Neural cell (in vitro differentiated cells): ENCODE measurements at regions not wholly inside any gene's neighbourhood (a gene's known extent, or its start where the extent isn't known, plus 50 kb on each side); places are given as distances from the start of the nearest gene placed in this dataset.

Experiments
- H2AFZ ChIP-seq: fragments of 200-600, 300-800 bp; sonication (generic), shearing (Covaris generic); 2 replicates; pipeline ENCODE4 v1.6.0; 2014; ENCODE audit warnings: low read depth, mild to moderate bottlenecking, antibody characterized with exemption, low read length, moderate library complexity
- H3F3A ChIP-seq: fragments of 200-600 bp; shearing (Covaris generic); 2 replicates; pipeline ENCODE4 v1.6.1; 2016; ENCODE audit warnings: mild to moderate bottlenecking, moderate library complexity, mixed read lengths, antibody characterized with exemption, low read length; ENCODE audit not compliant: insufficient read depth, poor library complexity, severe bottlenecking
- H3K27ac ChIP-seq: fragments of 200-600, 300-800 bp; sonication (generic), shearing (Covaris generic); 2 replicates; pipeline ENCODE4 v1.5.1; 2014; ENCODE audit warnings: mild to moderate bottlenecking, low read length, moderate library complexity
- H3K27me3 ChIP-seq: fragments of 300-800, 200-600 bp; sonication (generic), shearing (Covaris generic); 2 replicates; pipeline ENCODE4 v1.6.0; 2014; ENCODE audit warnings: mild to moderate bottlenecking, low read depth, low read length, moderate library complexity; ENCODE audit not compliant: insufficient read depth
- H3K36me3 ChIP-seq: fragments of 300-800, 200-600 bp; sonication (generic), shearing (Covaris generic); 2 replicates; pipeline ENCODE4 v1.5.1; 2014; ENCODE audit warnings: mild to moderate bottlenecking, antibody characterized with exemption, low read length, moderate library complexity; ENCODE audit not compliant: insufficient read depth
- H3K4me2 ChIP-seq: fragments of 300-800, 200-600 bp; sonication (generic), shearing (Covaris generic); 2 replicates; pipeline ENCODE4 v1.6.0; 2014; ENCODE audit warnings: mild to moderate bottlenecking, low read length
- H3K4me3 ChIP-seq: fragments of 300-800, 200-600 bp; sonication (generic), shearing (Covaris generic); 2 replicates; pipeline ENCODE4 v1.5.1; 2014; ENCODE audit warnings: mild to moderate bottlenecking, low read length, moderate library complexity
- H3K79me2 ChIP-seq: fragments of 200-600 bp; shearing (Covaris generic); replicated peaks from 2 replicates; pipeline ENCODE4 v1.6.0; 2014; ENCODE audit warnings: mild to moderate bottlenecking, low read length, moderate library complexity; ENCODE audit not compliant: insufficient read depth
- H3K9ac ChIP-seq: fragments of 300-800, 200-600 bp; sonication (generic), shearing (Covaris generic); 2 replicates; pipeline ENCODE4 v1.6.1; 2016; ENCODE audit warnings: mild to moderate bottlenecking, low read length, mixed read lengths
- H3K9me2 ChIP-seq: fragments of 200-600 bp; shearing (Covaris generic); 2 replicates; pipeline ENCODE4 v1.6.1; 2016; ENCODE audit warnings: mild to moderate bottlenecking, low read length, mixed read lengths; ENCODE audit not compliant: insufficient read depth
- H3K9me3 ChIP-seq: fragments of 200-600, 300-800 bp; sonication (generic), shearing (Covaris generic); 2 replicates; pipeline ENCODE4 v1.6.1; 2016; ENCODE audit warnings: mild to moderate bottlenecking, mixed run types, low read length, moderate library complexity, mixed read lengths
- H4K20me1 ChIP-seq: fragments of 200-600 bp; shearing (Covaris generic); 2 replicates; pipeline ENCODE4 v1.6.1; 2016; ENCODE audit warnings: mild to moderate bottlenecking, mixed run types; ENCODE audit not compliant: insufficient read depth
- CTCF ChIP-seq: fragments of 450-650 bp; IDR thresholded peaks from 2 replicates; pipeline ENCODE4 v1.5.1; 2014; ENCODE audit warnings: antibody characterized with exemption, mild to moderate bottlenecking, moderate library complexity; ENCODE audit not compliant: poor library complexity, severe bottlenecking
- EP300 ChIP-seq: fragments of 450-650 bp; conservative IDR thresholded peaks from 2 replicates; pipeline ENCODE4 v1.6.1; 2014; ENCODE audit warnings: antibody characterized with exemption, mild to moderate bottlenecking, moderate library complexity; ENCODE audit not compliant: poor library complexity, severe bottlenecking
- EZH2 ChIP-seq: fragments of 200-600, 300-800 bp; shearing (Covaris generic), sonication (generic); IDR thresholded peaks from 2 replicates; pipeline ENCODE4 v1.6.1; 2014; ENCODE audit warnings: antibody characterized with exemption, low read length, borderline replicate concordance, mild to moderate bottlenecking; ENCODE audit not compliant: insufficient read depth, poor library complexity, severe bottlenecking
- MXI1 ChIP-seq: fragments of 450-650 bp; conservative IDR thresholded peaks from 2 replicates; pipeline ENCODE4 v1.6.1; 2014; ENCODE audit warnings: antibody characterized with exemption, mild to moderate bottlenecking; ENCODE audit not compliant: poor library complexity, severe bottlenecking
- POLR2AphosphoS5 ChIP-seq: IDR thresholded peaks from 2 replicates; pipeline ENCODE4 v1.6.1; 2012
- RAD21 ChIP-seq: fragments of 450-650 bp; conservative IDR thresholded peaks from 2 replicates; pipeline ENCODE4 v1.6.1; 2014; ENCODE audit warnings: antibody characterized with exemption, mild to moderate bottlenecking, moderate library complexity
- REST ChIP-seq: IDR thresholded peaks from 2 replicates; pipeline ENCODE4 v1.6.1; 2012; ENCODE audit warnings: borderline replicate concordance
- SMC3 ChIP-seq: fragments of 450-650 bp; conservative IDR thresholded peaks from 2 replicates; pipeline ENCODE4 v1.6.1; 2014; ENCODE audit warnings: antibody characterized with exemption, mild to moderate bottlenecking, moderate library complexity; ENCODE audit not compliant: poor library complexity
- TAF1 ChIP-seq: IDR thresholded peaks from 2 replicates; pipeline ENCODE4 v1.6.1; 2012; ENCODE audit warnings: low read depth

DNA sequence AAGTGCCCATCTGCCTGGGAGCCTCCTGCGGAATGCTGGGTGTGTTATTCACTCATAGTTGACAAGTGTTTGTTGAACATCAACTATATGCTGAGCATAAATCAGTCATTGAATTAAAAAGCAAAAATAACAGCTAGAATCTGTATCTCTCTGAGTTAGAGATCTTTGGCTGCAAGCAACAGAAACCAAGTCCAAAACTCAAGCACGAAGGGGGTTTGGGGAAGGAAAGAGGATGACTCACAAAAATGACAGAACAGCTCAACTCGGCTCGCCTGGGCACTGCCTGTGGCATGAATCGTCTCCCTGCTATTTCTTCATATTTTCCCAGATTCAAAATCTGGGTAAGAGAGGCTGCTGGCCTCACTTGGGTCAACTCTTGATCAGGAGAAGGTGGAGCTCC is 72.6 kb upstream of the NCOR2 start:
- H2AFZ ChIP-seq, result no peak overlapping the region
- H3K36me3 ChIP-seq, result no peaks in the 10 kb centered on the region
- H3K9me3 ChIP-seq, result no peaks in the 10 kb centered on the region
- H4K20me1 ChIP-seq, result no peaks in the 10 kb centered on the region
- H3K9me2 ChIP-seq, result no peaks in the 10 kb centered on the region
- H3K4me2 ChIP-seq, result no peak overlapping the region
- H3K27me3 ChIP-seq, result no peaks in the 10 kb centered on the region
- TF ChIP-seq RAD21 (no peak), TAF1 (no peak), MXI1 (no peak), POLR2AphosphoS5 (no peak), EP300 (no peak), EZH2 (no peak), CTCF (no peak), SMC3 (no peak), REST (no peak)
- no peak overlapping the region for H3K27ac ChIP-seq
- no peak overlapping the region for H3K4me3 ChIP-seq
- H3K79me2 ChIP-seq, result no peaks in the 10 kb centered on the region
- H3F3A ChIP-seq, result no peaks in the 10 kb centered on the region
- no peak overlapping the region for H3K9ac ChIP-seq

DNA sequence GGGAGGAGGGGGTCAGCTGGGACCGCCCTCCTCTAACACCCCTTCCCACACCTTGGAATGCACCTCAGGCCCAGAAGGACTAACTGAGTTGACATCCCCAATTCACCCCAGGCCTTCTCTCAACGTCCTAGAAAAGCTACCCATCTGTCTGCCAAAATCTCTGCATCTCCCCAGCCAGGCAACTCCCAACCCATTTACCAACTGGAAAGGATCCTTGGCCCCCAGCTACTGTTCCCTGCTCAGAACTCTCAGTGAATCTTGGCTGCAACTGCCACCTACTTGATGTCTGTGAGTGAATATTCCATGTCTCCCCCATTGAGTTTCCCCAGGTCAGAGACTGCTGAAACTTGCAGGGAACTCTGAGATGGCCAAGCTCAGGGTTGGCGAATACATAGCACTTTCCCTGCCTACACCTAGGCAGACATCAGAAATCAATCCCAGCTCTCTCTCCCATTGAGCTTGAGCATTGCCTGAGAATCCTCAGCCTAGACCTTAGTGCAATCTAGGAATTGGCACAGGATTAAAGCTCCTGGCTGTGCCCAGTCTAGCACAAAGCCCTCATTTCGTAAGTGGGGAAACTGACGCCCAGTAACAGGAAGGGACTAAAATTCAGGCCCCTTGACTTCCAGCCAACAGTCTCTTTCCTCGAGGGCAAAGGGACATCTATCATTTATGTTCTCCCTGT is 71.9 kb upstream of the NCOR2 start:
- Histone ChIP-seq H3F3A (no peaks in the 10 kb centered on the region), H3K27ac (no peak overlapping the region), H3K4me3 (no peak overlapping the region), H2AFZ (no peak overlapping the region), H3K9me2 (no peaks in the 10 kb centered on the region), H3K36me3 (no peaks in the 10 kb centered on the region), H3K27me3 (no peaks in the 10 kb centered on the region), H3K9ac (no peak overlapping the region), H4K20me1 (no peaks in the 10 kb centered on the region), H3K4me2 (no peak overlapping the region), H3K9me3 (no peaks in the 10 kb centered on the region), H3K79me2 (no peaks in the 10 kb centered on the region)
- TF ChIP-seq CTCF (no peak), TAF1 (no peak), REST (no peak), MXI1 (no peak), EZH2 (no peak), EP300 (no peak), RAD21 (no peak), SMC3 (no peak), POLR2AphosphoS5 (no peak)
